Mesothelial cell of epicardium (in vitro differentiated cells): ENCODE measurements at regions not wholly inside any gene's neighbourhood (a gene's known extent, or its start where the extent isn't known, plus 50 kb on each side); places are given as distances from the start of the nearest gene placed in this dataset.

Experiments used
- DNase-seq, 2 experiments: peaks; one replicate each; pipeline ENCODE4 v3.0.0; 2021; ENCODE audit warnings: low spot score in 2 of 2; ENCODE audit not compliant: unreplicated experiment in 2 of 2
- H3K27ac Mint-ChIP-seq: 2 replicates; pipeline ENCODE4 v1.8.0; 2021; ENCODE audit warnings: mixed read lengths
- H3K27me3 Mint-ChIP-seq: 2 replicates; pipeline ENCODE4 v1.8.0; 2021; ENCODE audit warnings: low read depth, mixed read lengths
- H3K36me3 Mint-ChIP-seq: 2 replicates; pipeline ENCODE4 v1.8.0; 2021; ENCODE audit warnings: mixed read lengths
- H3K4me1 Mint-ChIP-seq: 2 replicates; pipeline ENCODE4 v1.8.0; 2021; ENCODE audit warnings: mixed read lengths
- H3K4me3 Mint-ChIP-seq: 2 replicates; pipeline ENCODE4 v1.8.0; 2021; ENCODE audit warnings: mild to moderate bottlenecking, moderate library complexity, mixed read lengths
- H3K9me3 Mint-ChIP-seq: 2 replicates; pipeline ENCODE4 v1.8.0; 2021; ENCODE audit warnings: mixed read lengths
- TF ChIP-seq, protein P1 (sequence below): fragments of 200-600 bp; sonication (generic); IDR thresholded peaks from one replicate; pipeline ENCODE4 v1.5.0; 2021; ENCODE audit warnings: antibody characterized with exemption; ENCODE audit not compliant: unreplicated experiment

DNA sequence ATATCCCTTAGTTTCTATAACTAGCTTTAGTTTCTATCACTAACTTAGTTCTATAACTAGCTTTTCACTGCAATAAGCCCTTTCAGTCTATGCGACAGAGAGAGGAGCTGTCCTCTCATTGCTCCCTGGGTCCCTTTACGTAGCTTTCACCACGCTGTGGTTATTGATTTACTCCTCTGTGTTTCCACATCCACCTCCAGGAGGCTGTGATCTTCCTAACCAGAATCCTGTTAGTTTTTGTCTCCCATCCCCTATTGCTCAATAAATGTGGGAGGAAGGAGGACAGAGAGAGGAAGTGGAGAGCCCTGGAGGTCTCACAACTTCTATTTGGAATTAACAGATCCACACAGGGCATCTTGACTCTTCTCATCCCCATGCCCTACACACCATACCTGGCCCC, 1036.1 kb downstream of the MCTP2 start:
- Mint-ChIP-seq H3K9me3 (peaks cover 4% of the 10 kb centered on the region), H3K27me3 (no peaks in the 10 kb centered on the region), H3K27ac (no peak overlapping the region), H3K4me3 (no peak overlapping the region), H3K4me1 (peaks cover 23% of the 10 kb centered on the region), H3K36me3 (no peaks in the 10 kb centered on the region)
- TF ChIP-seq, protein P1, sequence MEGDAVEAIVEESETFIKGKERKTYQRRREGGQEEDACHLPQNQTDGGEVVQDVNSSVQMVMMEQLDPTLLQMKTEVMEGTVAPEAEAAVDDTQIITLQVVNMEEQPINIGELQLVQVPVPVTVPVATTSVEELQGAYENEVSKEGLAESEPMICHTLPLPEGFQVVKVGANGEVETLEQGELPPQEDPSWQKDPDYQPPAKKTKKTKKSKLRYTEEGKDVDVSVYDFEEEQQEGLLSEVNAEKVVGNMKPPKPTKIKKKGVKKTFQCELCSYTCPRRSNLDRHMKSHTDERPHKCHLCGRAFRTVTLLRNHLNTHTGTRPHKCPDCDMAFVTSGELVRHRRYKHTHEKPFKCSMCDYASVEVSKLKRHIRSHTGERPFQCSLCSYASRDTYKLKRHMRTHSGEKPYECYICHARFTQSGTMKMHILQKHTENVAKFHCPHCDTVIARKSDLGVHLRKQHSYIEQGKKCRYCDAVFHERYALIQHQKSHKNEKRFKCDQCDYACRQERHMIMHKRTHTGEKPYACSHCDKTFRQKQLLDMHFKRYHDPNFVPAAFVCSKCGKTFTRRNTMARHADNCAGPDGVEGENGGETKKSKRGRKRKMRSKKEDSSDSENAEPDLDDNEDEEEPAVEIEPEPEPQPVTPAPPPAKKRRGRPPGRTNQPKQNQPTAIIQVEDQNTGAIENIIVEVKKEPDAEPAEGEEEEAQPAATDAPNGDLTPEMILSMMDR = no peak
- DNase-seq = no peak

DNA sequence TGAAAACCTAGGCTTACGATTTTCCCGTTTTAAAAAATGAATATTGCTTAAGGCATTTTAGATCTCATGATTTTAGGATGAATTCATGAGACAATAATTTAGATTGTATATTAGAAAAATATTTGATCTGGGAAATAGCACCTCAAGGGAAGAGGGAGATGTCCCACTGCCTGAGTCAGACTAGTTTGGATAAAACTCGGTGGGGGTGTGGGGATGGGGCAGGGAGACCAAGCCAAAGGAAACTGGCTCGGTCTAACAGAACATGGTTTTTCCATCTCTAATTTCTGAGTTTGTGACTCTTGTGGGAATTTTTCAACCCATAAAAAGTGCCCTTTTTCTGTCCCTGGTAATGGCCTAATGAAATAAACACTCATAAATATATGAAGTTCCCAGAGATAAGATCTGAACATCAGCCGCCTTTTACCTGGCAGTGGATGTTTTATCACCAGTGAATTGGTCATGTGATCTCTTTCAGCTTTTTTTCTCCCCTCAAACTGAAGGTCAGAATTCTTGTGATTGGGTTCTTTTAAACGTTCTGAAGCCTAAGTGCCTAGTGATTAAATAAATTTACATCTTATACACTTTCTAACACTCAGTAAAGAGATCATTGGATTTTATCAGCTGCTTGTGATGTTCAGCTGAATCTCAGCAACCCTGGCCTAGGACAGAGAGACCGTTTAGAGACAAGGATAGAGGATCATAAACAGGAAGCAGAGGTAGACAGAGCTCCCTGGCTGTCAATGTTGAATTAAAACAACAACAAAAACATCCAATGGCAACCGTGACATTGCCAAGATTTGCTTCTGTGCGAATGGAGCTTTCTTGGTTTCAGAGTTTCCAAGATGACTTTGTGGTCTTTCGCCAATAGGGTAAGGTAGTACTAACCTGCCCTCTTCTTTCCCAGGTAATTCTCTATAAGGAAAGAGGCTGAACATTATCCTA, 1038.2 kb downstream of the MCTP2 start:
- Mint-ChIP-seq H3K27me3 (no peaks in the 10 kb centered on the region), H3K36me3 (peaks cover 2% of the 10 kb centered on the region), H3K9me3 (peaks cover 16% of the 10 kb centered on the region), H3K27ac (no peak overlapping the region), H3K4me3 (no peak overlapping the region), H3K4me1 (peaks cover 11% of the 10 kb centered on the region)
- no peak for DNase-seq
- TF ChIP-seq, protein P1 = no peak

DNA sequence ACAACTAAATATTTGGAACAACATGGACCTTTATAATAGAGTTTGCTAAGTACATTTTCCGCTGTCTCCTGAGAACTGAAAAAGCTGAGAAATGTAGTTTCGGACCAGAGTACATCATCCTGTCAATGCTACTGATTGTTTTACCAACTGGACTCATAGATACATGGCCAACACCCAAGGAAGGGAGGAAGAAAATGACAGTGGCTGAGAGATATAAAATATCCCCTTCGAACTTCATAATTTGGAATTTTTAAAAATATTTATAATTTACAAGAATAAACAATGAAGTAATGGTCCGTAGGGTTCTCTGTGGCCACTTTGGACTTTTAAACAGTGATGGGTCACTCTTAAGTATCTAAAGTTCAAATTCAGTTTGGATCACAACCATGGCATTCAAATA, 1042.7 kb downstream of the MCTP2 start:
- H3K27ac Mint-ChIP-seq = no peak overlapping the region
- no peak for DNase-seq
- peaks cover 20% of the 10 kb centered on the region for H3K4me1 Mint-ChIP-seq
- peaks cover 2% of the 10 kb centered on the region for H3K36me3 Mint-ChIP-seq
- no peaks in the 10 kb centered on the region for H3K27me3 Mint-ChIP-seq
- H3K4me3 Mint-ChIP-seq = no peak overlapping the region
- TF ChIP-seq, protein P1 = no peak
- peaks cover 19% of the 10 kb centered on the region for H3K9me3 Mint-ChIP-seq

DNA sequence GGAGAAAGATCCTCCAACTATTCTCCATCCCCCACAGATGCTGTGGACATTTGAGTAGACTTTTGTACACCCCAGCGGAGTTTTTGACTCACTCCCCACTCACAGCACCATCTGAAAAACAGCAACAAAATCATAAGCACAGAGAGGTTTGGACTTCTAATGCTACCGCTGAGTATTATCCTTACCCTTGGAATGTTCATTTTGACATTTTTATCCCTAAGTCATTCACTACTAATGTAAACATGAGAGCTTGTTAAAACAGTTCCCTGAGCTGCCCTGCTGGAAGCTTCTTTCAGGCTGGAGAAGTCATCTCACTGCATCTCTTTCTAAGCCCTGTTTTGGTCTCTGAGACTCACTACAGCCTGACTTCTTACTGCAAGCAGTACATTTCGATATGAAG, 1045.9 kb downstream of the MCTP2 start:
- no peak overlapping the region for H3K27ac Mint-ChIP-seq
- no peaks in the 10 kb centered on the region for H3K27me3 Mint-ChIP-seq
- H3K4me1 Mint-ChIP-seq = peaks cover 22% of the 10 kb centered on the region
- TF ChIP-seq, protein P1 = no peak
- peaks cover 14% of the 10 kb centered on the region for H3K9me3 Mint-ChIP-seq
- no peak for DNase-seq
- H3K36me3 Mint-ChIP-seq = peaks cover 2% of the 10 kb centered on the region
- H3K4me3 Mint-ChIP-seq = no peak overlapping the region

DNA sequence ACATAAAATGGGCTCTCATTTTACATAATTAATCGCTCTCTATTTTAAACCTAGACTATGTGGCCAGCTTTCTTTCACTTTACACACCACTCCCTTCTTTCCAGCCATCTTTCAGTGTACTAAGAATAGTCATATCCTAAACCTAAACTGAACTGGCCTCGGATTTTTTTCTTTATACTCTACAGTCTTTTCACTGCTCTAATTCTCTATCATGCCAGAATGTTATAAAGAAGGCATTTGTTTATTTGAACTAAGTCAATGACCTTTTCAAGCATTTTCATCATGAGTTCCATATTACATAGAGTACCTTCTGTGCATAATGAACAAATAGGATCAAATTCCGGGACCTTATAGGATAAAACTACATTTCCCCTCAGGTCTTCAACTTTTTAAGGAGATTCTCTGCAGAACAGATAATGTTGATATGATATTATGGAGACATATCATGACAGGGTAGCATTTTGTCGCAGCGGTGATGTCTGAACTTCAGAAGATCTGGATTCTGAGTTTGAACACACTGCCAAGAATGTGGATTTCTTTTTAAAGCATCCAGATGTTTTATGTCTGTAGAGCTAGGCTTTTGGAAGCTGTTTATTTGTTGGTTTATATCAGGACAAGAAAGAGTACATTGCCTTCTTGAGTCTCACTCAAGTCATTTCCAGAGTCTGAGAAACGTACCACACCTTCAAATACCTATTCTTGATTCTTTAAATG, 1047.3 kb downstream of the MCTP2 start:
- Mint-ChIP-seq H3K4me1 (peaks cover 26% of the 10 kb centered on the region), H3K27me3 (no peaks in the 10 kb centered on the region), H3K27ac (no peak overlapping the region), H3K4me3 (no peak overlapping the region), H3K9me3 (peaks cover 3% of the 10 kb centered on the region), H3K36me3 (no peaks in the 10 kb centered on the region)
- TF ChIP-seq, protein P1 = no peak
- DNase-seq = no peak
